ENCODE measurements at regions not wholly inside any gene's neighbourhood (a gene's known extent, or its start where the extent isn't known, plus 50 kb on each side); places are given as distances from the start of the nearest gene placed in this dataset.

- H3K27me3 Mint-ChIP-seq: peaks cover 31% of the 10 kb centered on the region
- no peaks in the 10 kb centered on the region for H3K36me3 Mint-ChIP-seq (ENCODE audit: low read depth)
- H3K9me3 Mint-ChIP-seq: peaks cover 3% of the 10 kb centered on the region
- no peak overlapping the region for H3K4me3 Mint-ChIP-seq
- no peak overlapping the region for H3K27ac Mint-ChIP-seq
- ATAC-seq (replicated peaks): no peak
- H3K4me1 Mint-ChIP-seq: no peaks in the 10 kb centered on the region
Observed at GRCh38 chr1:90494748-90495282, 222.3 kb downstream of the BARHL2 start.

DNA sequence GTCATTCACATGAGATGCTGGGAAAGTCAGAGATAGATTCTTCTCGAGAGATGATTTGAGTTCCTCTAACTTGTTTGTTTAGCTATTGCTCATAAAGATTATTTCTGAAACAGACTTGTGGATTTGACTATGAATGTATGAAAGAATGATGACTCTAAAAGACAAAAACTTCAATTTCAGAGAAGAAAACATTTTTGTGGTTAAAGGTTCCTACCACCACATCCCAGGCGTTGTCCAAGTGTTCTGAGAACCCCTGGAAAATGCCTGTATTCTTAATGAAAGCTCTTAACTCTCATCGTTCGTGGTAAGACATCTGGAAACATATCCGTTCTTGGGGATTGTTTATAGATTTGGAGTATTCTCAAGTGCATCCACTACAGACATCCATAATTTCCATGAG is 228.7 kb downstream of the BARHL2 start:
- no peaks in the 10 kb centered on the region for H3K36me3 Mint-ChIP-seq (ENCODE audit: low read depth)

GRCh38 chr1:90486996-90487395 is 230.1 kb downstream of the BARHL2 start:
- Mint-ChIP-seq H3K4me3 (no peak overlapping the region), H3K27ac (no peak overlapping the region), H3K27me3 (peaks cover 3% of the 10 kb centered on the region), H3K9me3 (no peaks in the 10 kb centered on the region), H3K4me1 (no peaks in the 10 kb centered on the region), H3K36me3 (ENCODE audit: low read depth) (no peaks in the 10 kb centered on the region)
- ATAC-seq (replicated peaks): no peak

More for the DNA sequence above, 228.7 kb downstream of the BARHL2 start:
- Mint-ChIP-seq H3K9me3 (no peaks in the 10 kb centered on the region), H3K4me1 (no peaks in the 10 kb centered on the region), H3K27me3 (peaks cover 11% of the 10 kb centered on the region), H3K4me3 (no peak overlapping the region), H3K27ac (no peak overlapping the region)
- ATAC-seq (replicated peaks): no peak

DNA sequence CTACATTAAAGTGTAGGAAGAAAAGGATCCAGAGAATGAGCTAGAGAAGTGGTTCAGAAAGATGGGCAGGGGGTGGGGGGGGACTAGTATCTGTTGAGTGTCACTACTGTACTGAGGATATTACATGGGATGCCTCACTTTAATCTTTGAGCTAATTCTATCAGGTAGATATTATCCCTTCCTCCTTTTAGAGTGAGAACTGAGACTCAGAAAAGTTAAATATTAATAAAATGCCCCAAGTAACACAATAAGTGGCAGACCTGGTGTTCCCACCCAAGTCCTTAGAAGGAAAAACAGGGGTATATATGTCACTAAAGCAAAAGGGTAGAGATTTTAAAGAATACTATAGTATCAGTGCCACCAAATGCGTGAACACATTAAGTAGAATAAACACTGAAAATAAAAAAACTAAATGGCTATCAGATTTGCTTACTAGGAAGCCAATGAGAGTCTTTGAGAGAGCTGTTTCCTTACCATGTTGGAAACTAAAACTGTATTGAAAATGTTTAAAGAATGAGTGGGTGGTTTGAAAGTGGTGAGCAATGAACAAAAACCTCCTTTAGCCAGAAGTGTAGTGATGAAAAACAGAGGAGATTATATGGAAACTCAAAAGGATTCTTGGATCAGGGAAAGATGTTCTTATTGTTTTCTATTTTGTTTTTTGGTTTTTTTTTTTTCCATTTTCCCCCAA is 230.8 kb downstream of the BARHL2 start:
- Mint-ChIP-seq H3K36me3 (ENCODE audit: low read depth) (no peaks in the 10 kb centered on the region), H3K4me1 (no peaks in the 10 kb centered on the region), H3K9me3 (no peaks in the 10 kb centered on the region), H3K4me3 (no peak overlapping the region), H3K27me3 (no peaks in the 10 kb centered on the region), H3K27ac (no peak overlapping the region)
- no peak for ATAC-seq (replicated peaks)

- no peak overlapping the region for H3K4me3 Mint-ChIP-seq
- no peak overlapping the region for H3K27ac Mint-ChIP-seq
- H3K27me3 Mint-ChIP-seq: peaks cover 4% of the 10 kb centered on the region
- ATAC-seq (replicated peaks): no peak
- H3K9me3 Mint-ChIP-seq: no peaks in the 10 kb centered on the region
- no peaks in the 10 kb centered on the region for H3K4me1 Mint-ChIP-seq
- H3K36me3 Mint-ChIP-seq (ENCODE audit: low read depth): no peaks in the 10 kb centered on the region
Observed at GRCh38 chr1:90480271-90480835, 236.7 kb downstream of the BARHL2 start.

GRCh38 chr1:90476994-90477393 is 240.1 kb downstream of the BARHL2 start:
- Mint-ChIP-seq H3K36me3 (ENCODE audit: low read depth) (no peaks in the 10 kb centered on the region), H3K4me1 (no peaks in the 10 kb centered on the region), H3K27me3 (peaks cover 4% of the 10 kb centered on the region), H3K27ac (no peak overlapping the region), H3K9me3 (no peaks in the 10 kb centered on the region), H3K4me3 (no peak overlapping the region)
- ATAC-seq (replicated peaks): no peak

DNA sequence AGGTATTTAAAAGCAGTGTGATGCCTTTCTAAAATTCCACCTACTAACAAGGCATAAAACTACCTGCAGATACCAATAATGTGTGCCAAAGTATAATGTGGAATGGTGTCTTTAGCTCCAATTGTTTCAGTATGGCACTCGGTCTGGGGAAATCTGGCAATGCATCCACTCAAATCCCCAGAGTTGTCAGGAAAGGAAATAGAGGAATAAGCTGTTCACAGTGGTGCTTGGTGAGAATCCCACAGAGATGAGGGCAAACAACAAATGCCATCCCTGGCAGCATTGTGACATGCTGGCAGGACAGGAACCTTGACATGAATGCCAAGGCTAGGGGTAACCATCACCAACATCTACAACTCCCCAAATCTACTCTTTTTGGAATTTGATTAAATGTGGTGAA is 240.7 kb downstream of the BARHL2 start:
- no peaks in the 10 kb centered on the region for H3K4me1 Mint-ChIP-seq
- no peaks in the 10 kb centered on the region for H3K36me3 Mint-ChIP-seq (ENCODE audit: low read depth)
- H3K27ac Mint-ChIP-seq: no peak overlapping the region
- H3K9me3 Mint-ChIP-seq: no peaks in the 10 kb centered on the region
- peaks cover 8% of the 10 kb centered on the region for H3K27me3 Mint-ChIP-seq
- no peak overlapping the region for H3K4me3 Mint-ChIP-seq
- no peak for ATAC-seq (replicated peaks)

GRCh38 chr1:90475631-90476030 is 241.5 kb downstream of the BARHL2 start:
- Mint-ChIP-seq H3K36me3 (ENCODE audit: low read depth) (no peaks in the 10 kb centered on the region), H3K9me3 (no peaks in the 10 kb centered on the region), H3K4me1 (no peaks in the 10 kb centered on the region), H3K27me3 (peaks cover 8% of the 10 kb centered on the region), H3K4me3 (no peak overlapping the region), H3K27ac (no peak overlapping the region)
- no peak for ATAC-seq (replicated peaks)

GRCh38 chr1:90474731-90475130 is 242.4 kb downstream of the BARHL2 start:
- no peak for ATAC-seq (replicated peaks)
- H3K36me3 Mint-ChIP-seq (ENCODE audit: low read depth): no peaks in the 10 kb centered on the region
- no peaks in the 10 kb centered on the region for H3K4me1 Mint-ChIP-seq
- no peak overlapping the region for H3K27ac Mint-ChIP-seq
- H3K9me3 Mint-ChIP-seq: no peaks in the 10 kb centered on the region
- no peak overlapping the region for H3K4me3 Mint-ChIP-seq
- peaks cover 12% of the 10 kb centered on the region for H3K27me3 Mint-ChIP-seq

GRCh38 chr1:90474158-90474557 is 242.9 kb downstream of the BARHL2 start:
- Mint-ChIP-seq H3K4me1 (no peaks in the 10 kb centered on the region), H3K27me3 (peaks cover 12% of the 10 kb centered on the region)

GRCh38 chr1:90472775-90473174 is 244.3 kb downstream of the BARHL2 start:
- Mint-ChIP-seq H3K36me3 (ENCODE audit: low read depth) (no peaks in the 10 kb centered on the region), H3K4me1 (no peaks in the 10 kb centered on the region), H3K27me3 (peaks cover 12% of the 10 kb centered on the region), H3K27ac (no peak overlapping the region), H3K9me3 (no peaks in the 10 kb centered on the region), H3K4me3 (no peak overlapping the region)
- no peak for ATAC-seq (replicated peaks)

More at GRCh38 chr1:90474158-90474557, 242.9 kb downstream of the BARHL2 start:
- no peak overlapping the region for H3K27ac Mint-ChIP-seq
- H3K36me3 Mint-ChIP-seq (ENCODE audit: low read depth): no peaks in the 10 kb centered on the region
- H3K9me3 Mint-ChIP-seq: no peaks in the 10 kb centered on the region
- ATAC-seq (replicated peaks): no peak
- no peak overlapping the region for H3K4me3 Mint-ChIP-seq

GRCh38 chr1:90459570-90459969 is 257.5 kb downstream of the BARHL2 start:
- ATAC-seq (replicated peaks): no peak
- H3K4me1 Mint-ChIP-seq: no peaks in the 10 kb centered on the region
- H3K27me3 Mint-ChIP-seq: peaks cover 8% of the 10 kb centered on the region
- no peak overlapping the region for H3K4me3 Mint-ChIP-seq
- H3K36me3 Mint-ChIP-seq (ENCODE audit: low read depth): no peaks in the 10 kb centered on the region
- H3K27ac Mint-ChIP-seq: no peak overlapping the region
- H3K9me3 Mint-ChIP-seq: no peaks in the 10 kb centered on the region

DNA sequence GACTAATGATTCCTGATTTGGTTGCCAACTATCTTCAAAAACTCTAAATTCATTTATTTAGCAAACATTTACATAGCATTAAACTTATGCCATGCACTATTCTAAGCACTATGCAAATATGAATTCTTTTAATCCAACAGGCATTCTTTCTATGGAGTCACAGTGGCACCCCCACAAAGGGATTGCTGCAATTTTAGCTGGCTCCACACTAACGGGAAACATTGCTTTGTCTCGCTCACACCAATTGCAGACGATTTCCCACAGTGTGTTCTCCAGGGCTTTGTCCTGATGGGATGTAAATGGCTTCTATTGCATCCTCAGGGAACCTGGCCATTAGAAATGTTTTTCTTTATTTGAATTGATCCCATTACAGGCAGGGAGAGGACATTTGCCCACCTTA is 259.1 kb downstream of the BARHL2 start:
- Mint-ChIP-seq H3K27ac (no peak overlapping the region), H3K36me3 (ENCODE audit: low read depth) (no peaks in the 10 kb centered on the region), H3K9me3 (no peaks in the 10 kb centered on the region), H3K4me1 (no peaks in the 10 kb centered on the region), H3K27me3 (peaks cover 8% of the 10 kb centered on the region), H3K4me3 (no peak overlapping the region)
- ATAC-seq (replicated peaks): no peak

DNA sequence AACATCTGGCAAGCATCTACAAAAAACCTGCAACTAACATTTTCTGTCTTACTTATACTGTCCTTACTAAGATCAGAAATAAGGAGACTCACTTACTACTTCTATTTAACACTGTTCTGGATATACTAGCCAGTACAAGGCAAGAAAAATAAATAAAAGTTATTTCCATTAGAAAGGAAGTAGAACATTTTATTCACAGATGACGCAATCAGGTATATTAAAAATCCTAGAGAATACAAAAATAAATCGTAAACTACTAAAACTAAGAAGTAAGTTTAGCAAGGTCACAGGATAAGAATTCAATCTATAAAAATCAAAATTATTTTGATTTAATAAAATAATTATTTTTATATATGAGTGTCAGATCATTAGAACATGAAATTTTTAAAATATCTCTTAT is 264.6 kb downstream of the BARHL2 start:
- Mint-ChIP-seq H3K4me1 (no peaks in the 10 kb centered on the region), H3K4me3 (no peak overlapping the region), H3K9me3 (no peaks in the 10 kb centered on the region), H3K36me3 (ENCODE audit: low read depth) (no peaks in the 10 kb centered on the region), H3K27me3 (peaks cover 8% of the 10 kb centered on the region), H3K27ac (no peak overlapping the region)
- no peak for ATAC-seq (replicated peaks)

- H3K4me1 Mint-ChIP-seq: no peaks in the 10 kb centered on the region
- H3K27me3 Mint-ChIP-seq: peaks cover 13% of the 10 kb centered on the region
- H3K9me3 Mint-ChIP-seq: no peaks in the 10 kb centered on the region
- no peak for ATAC-seq (replicated peaks)
- no peaks in the 10 kb centered on the region for H3K36me3 Mint-ChIP-seq (ENCODE audit: low read depth)
- no peak overlapping the region for H3K4me3 Mint-ChIP-seq
- H3K27ac Mint-ChIP-seq: no peak overlapping the region
Observed at GRCh38 chr1:90443354-90443753, 273.7 kb downstream of the BARHL2 start.

Measured in activated T-helper 17 cell treated with anti-CD3 and anti-CD28 coated beads, Interleukin-2, amount 50 U/mL, for 72 hours (primary cell).